ENCODE measurements at regions not wholly inside any gene's neighbourhood (a gene's known extent, or its start where the extent isn't known, plus 50 kb on each side); places are given as distances from the start of the nearest gene placed in this dataset.

DNA sequence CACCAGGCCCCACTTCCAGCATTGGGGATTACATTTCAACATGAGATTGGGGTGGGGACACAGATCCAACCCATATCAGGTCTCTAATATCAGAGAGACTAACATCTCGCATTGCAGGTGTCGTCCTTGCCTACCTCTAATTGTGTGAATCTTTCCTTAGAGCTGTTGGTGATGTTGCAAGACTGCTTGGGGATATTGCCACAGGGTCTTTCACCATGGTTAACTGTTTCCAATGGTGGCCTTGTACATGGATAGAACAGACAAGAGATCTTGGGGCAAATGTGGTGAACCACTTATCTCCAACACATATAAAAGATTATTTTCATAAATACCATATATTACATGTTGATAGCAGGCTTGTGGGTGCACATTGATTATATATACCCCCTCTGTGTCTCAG is 270.3 kb upstream of the LINC00305 start:
- H3K4me3 Mint-ChIP-seq = no peak overlapping the region
- H3K27me3 Mint-ChIP-seq = no peaks in the 10 kb centered on the region
- intact Hi-C loops (cut with micrococcal nuclease) = no loop called here
- no peak for DNase-seq
- H3K36me3 Mint-ChIP-seq (ENCODE audit: low read depth) = no peaks in the 10 kb centered on the region
- H3K4me1 Mint-ChIP-seq = no peaks in the 10 kb centered on the region
- H3K27ac Mint-ChIP-seq = no peak overlapping the region
- H3K9me3 Mint-ChIP-seq = no peaks in the 10 kb centered on the region

DNA sequence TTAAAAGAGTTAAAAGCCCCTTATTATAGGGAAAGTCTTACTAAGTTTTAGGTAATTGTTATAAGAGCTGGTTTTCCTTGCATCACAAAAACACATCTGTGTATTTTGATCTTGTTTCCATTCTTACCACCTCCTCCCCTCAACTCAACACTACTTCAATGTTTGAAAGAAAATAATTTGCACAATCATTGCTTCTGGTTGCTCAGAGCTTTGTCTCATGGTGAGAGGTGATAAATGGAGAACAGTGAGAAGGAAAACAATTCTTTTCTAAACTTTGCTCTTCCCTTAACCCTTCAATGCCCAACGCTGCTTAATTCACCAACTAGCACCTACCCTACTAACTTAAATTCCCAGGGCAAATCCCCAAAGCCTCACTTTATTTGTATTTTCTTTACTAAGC is 268.1 kb upstream of the LINC00305 start:
- Mint-ChIP-seq H3K27me3 (no peaks in the 10 kb centered on the region), H3K4me1 (no peaks in the 10 kb centered on the region), H3K9me3 (no peaks in the 10 kb centered on the region), H3K36me3 (ENCODE audit: low read depth) (no peaks in the 10 kb centered on the region), H3K27ac (no peak overlapping the region), H3K4me3 (no peak overlapping the region)
- intact Hi-C loops (cut with micrococcal nuclease) = no loop called here
- DNase-seq = no peak

- Mint-ChIP-seq H3K9me3 (no peaks in the 10 kb centered on the region), H3K36me3 (ENCODE audit: low read depth) (no peaks in the 10 kb centered on the region), H3K27ac (no peak overlapping the region), H3K4me1 (no peaks in the 10 kb centered on the region), H3K27me3 (no peaks in the 10 kb centered on the region), H3K4me3 (no peak overlapping the region)
- DNase-seq = no peak
- intact Hi-C loops (cut with micrococcal nuclease) = no loop called here
Measured at GRCh38 chr18:64415218-64415617, 266.3 kb upstream of the LINC00305 start.

DNA sequence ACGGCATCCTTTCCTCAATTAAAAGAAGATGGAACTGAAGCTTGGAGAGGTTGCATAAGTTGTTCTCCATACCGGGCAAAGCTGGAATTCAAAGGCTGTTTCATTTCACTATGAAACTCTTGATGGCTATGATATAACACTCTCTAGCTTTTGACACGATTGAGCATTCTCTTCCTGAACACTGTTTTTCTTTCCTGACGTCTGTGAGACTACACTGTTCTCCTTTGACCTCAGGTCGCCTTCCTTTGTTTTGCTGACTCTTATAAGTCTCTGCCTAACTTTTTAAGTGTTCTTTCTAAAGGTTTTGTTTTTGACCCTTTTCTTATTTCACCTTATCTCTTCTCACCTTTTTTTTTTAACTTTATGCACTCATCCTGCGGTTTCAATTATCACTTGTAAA is 261.8 kb upstream of the LINC00305 start:
- Mint-ChIP-seq H3K36me3 (ENCODE audit: low read depth) (no peaks in the 10 kb centered on the region), H3K27me3 (no peaks in the 10 kb centered on the region), H3K4me3 (no peak overlapping the region), H3K4me1 (no peaks in the 10 kb centered on the region), H3K27ac (no peak overlapping the region), H3K9me3 (no peaks in the 10 kb centered on the region)
- intact Hi-C loops (cut with micrococcal nuclease) = no loop called here
- DNase-seq = peak; percentile 8

- H3K4me1 Mint-ChIP-seq = no peaks in the 10 kb centered on the region
- intact Hi-C loops (cut with micrococcal nuclease) = no loop called here
- no peaks in the 10 kb centered on the region for H3K27me3 Mint-ChIP-seq
- no peaks in the 10 kb centered on the region for H3K9me3 Mint-ChIP-seq
- H3K4me3 Mint-ChIP-seq = no peak overlapping the region
- H3K27ac Mint-ChIP-seq = no peak overlapping the region
- no peak for DNase-seq
- no peaks in the 10 kb centered on the region for H3K36me3 Mint-ChIP-seq (ENCODE audit: low read depth)
Measured at GRCh38 chr18:64409511-64409910, 260.6 kb upstream of the LINC00305 start.

DNA sequence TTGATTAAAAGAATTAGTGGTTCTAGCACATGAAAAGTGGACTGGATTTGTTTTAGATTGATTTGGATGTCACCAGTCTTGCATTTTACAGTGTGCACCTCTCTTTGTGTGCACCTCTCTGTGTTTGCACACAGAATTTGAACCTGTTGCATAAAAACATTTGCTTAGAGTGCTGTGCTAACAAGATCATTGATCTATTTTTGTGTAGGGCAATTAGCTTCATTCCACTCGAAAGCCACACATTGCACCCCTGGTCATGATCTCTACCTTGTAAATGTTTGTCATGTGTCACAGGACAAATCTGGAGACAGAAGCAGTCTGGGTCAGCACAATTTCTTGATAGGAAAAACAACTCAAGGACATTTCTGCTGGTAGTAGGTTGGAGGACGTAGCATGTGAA is 258.7 kb upstream of the LINC00305 start:
- no peak overlapping the region for H3K27ac Mint-ChIP-seq
- H3K36me3 Mint-ChIP-seq (ENCODE audit: low read depth) = no peaks in the 10 kb centered on the region
- intact Hi-C loops (cut with micrococcal nuclease) = no loop called here
- H3K4me1 Mint-ChIP-seq = no peaks in the 10 kb centered on the region
- H3K27me3 Mint-ChIP-seq = no peaks in the 10 kb centered on the region
- no peaks in the 10 kb centered on the region for H3K9me3 Mint-ChIP-seq
- no peak for DNase-seq
- no peak overlapping the region for H3K4me3 Mint-ChIP-seq

- H3K27me3 Mint-ChIP-seq = no peaks in the 10 kb centered on the region
- no peaks in the 10 kb centered on the region for H3K4me1 Mint-ChIP-seq
- H3K4me3 Mint-ChIP-seq = no peak overlapping the region
- intact Hi-C loops (cut with micrococcal nuclease) = no loop called here
- no peaks in the 10 kb centered on the region for H3K9me3 Mint-ChIP-seq
- H3K27ac Mint-ChIP-seq = no peak overlapping the region
- no peaks in the 10 kb centered on the region for H3K36me3 Mint-ChIP-seq (ENCODE audit: low read depth)
- DNase-seq = no peak
Measured at GRCh38 chr18:64405161-64405560, 256.3 kb upstream of the LINC00305 start.

DNA sequence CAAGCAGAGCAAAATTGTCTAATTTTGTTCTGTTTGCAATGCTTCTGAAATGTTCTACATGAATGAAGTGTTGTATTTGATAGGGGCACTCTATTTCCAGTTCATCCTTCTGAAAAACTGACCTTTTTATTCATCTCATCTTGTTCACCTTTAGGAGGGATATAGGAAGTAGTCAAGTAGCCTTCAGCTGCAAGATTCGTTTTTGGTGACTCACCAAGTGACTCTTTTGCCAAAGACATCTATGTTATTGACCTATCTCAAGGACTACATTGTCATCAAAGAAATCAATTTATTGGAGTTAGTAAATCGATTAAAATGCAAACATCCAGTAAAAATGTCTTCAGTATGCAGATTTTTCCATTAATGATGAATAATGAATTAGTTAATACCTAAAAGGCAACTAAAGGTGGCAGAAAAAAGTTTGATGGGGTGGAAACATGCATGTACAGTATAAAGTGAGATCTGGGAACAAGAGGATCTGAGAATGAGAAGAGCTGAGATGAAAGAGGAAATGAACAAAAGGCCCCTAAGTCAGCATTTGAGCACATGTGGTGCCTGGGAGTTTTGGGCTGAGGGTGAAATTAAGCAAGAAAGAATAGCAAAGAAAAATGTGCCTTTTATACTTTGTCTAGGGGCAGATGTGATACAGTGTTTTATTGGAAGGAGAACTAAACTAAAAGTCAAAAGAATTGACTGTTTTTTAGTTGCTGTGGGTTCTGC is 255.1 kb upstream of the LINC00305 start:
- no peaks in the 10 kb centered on the region for H3K27me3 Mint-ChIP-seq
- DNase-seq = no peak
- no peaks in the 10 kb centered on the region for H3K4me1 Mint-ChIP-seq
- intact Hi-C loops (cut with micrococcal nuclease) = no loop called here
- no peaks in the 10 kb centered on the region for H3K9me3 Mint-ChIP-seq
- H3K36me3 Mint-ChIP-seq (ENCODE audit: low read depth) = no peaks in the 10 kb centered on the region
- no peak overlapping the region for H3K27ac Mint-ChIP-seq
- no peak overlapping the region for H3K4me3 Mint-ChIP-seq

DNA sequence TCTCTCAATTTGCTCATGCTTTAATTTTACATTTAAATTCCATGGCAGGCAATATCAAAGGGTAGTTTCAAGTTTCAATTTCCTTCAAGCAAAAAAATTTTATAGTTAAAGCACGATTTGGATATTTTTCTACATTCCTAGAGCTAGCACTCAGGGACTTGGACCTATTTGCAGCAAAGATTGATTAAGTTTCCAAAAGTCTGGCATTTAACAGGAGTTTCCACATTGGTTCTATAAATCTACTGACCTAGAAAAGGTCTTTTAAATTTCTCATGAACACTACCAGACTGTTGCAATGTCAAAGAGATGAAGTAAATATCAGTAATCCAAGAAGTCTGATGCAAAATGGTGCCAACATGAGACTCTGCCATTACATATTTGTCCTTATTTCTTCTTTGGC is 253.7 kb upstream of the LINC00305 start:
- no peaks in the 10 kb centered on the region for H3K9me3 Mint-ChIP-seq
- H3K27me3 Mint-ChIP-seq = no peaks in the 10 kb centered on the region
- no peaks in the 10 kb centered on the region for H3K4me1 Mint-ChIP-seq
- intact Hi-C loops (cut with micrococcal nuclease) = no loop called here
- no peak overlapping the region for H3K4me3 Mint-ChIP-seq
- H3K36me3 Mint-ChIP-seq (ENCODE audit: low read depth) = no peaks in the 10 kb centered on the region
- no peak for DNase-seq
- no peak overlapping the region for H3K27ac Mint-ChIP-seq

- no peaks in the 10 kb centered on the region for H3K4me1 Mint-ChIP-seq
- H3K36me3 Mint-ChIP-seq (ENCODE audit: low read depth) = no peaks in the 10 kb centered on the region
- H3K27me3 Mint-ChIP-seq = no peaks in the 10 kb centered on the region
- H3K4me3 Mint-ChIP-seq = no peak overlapping the region
- intact Hi-C loops (cut with micrococcal nuclease) = no loop called here
- no peaks in the 10 kb centered on the region for H3K9me3 Mint-ChIP-seq
- DNase-seq = no peak
- no peak overlapping the region for H3K27ac Mint-ChIP-seq
Measured at GRCh38 chr18:64401268-64402060, 252.6 kb upstream of the LINC00305 start.

GRCh38 chr18:64399566-64399965 is 250.7 kb upstream of the LINC00305 start:
- Mint-ChIP-seq H3K4me1 (no peaks in the 10 kb centered on the region), H3K36me3 (ENCODE audit: low read depth) (no peaks in the 10 kb centered on the region), H3K9me3 (no peaks in the 10 kb centered on the region), H3K27ac (no peak overlapping the region), H3K4me3 (no peak overlapping the region), H3K27me3 (no peaks in the 10 kb centered on the region)
- intact Hi-C loops (cut with micrococcal nuclease) = no loop called here
- DNase-seq = no peak

DNA sequence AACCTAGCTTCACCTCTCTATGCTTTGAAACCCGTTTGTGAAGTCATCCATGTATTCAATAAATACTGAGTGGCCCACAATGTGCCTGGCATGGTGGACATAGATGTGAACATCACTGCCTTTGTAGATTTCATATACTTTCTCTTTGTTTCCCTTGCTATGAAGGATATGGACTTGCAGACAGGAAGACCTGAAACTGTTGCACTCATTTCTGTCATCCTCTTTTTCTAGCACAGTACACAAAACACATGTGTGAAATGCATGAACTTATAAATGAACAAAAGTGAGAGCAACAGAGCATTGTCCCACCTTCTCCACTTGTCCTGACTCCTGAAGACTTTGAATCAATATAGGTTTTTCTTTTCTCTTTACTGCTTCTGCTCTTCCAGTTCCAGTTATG is 249.4 kb upstream of the LINC00305 start:
- H3K4me3 Mint-ChIP-seq = no peak overlapping the region
- H3K36me3 Mint-ChIP-seq (ENCODE audit: low read depth) = no peaks in the 10 kb centered on the region
- intact Hi-C loops (cut with micrococcal nuclease) = no loop called here
- H3K9me3 Mint-ChIP-seq = no peaks in the 10 kb centered on the region
- no peak for DNase-seq
- no peak overlapping the region for H3K27ac Mint-ChIP-seq
- H3K4me1 Mint-ChIP-seq = no peaks in the 10 kb centered on the region
- no peaks in the 10 kb centered on the region for H3K27me3 Mint-ChIP-seq

- Mint-ChIP-seq H3K27me3 (no peaks in the 10 kb centered on the region), H3K9me3 (no peaks in the 10 kb centered on the region), H3K27ac (no peak overlapping the region), H3K36me3 (ENCODE audit: low read depth) (no peaks in the 10 kb centered on the region), H3K4me3 (no peak overlapping the region), H3K4me1 (no peaks in the 10 kb centered on the region)
- DNase-seq = no peak
- intact Hi-C loops (cut with micrococcal nuclease) = no loop called here
Measured at GRCh38 chr18:64392202-64392601, 243.3 kb upstream of the LINC00305 start.

DNA sequence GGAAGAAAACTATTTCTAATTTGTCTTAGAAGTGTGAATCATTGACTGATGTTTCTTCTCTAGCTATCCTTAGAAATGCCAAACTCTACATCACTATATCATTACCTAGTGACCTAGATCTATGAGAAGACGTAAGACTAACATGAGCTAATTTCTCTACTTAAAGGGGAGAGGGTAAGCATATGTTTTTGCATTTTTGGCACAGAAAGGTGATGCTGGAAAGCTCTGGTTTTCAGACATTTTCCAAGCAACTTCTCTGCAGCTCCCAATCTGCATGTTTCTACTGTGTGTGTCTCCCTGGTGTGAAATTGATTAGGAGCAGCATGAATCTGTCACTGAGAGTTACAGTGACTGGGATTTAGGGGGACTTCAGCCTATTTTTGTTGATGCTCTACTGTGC is 235.2 kb upstream of the LINC00305 start:
- H3K4me1 Mint-ChIP-seq = no peaks in the 10 kb centered on the region
- DNase-seq = no peak
- H3K4me3 Mint-ChIP-seq = no peak overlapping the region
- no peaks in the 10 kb centered on the region for H3K9me3 Mint-ChIP-seq
- H3K27me3 Mint-ChIP-seq = no peaks in the 10 kb centered on the region
- H3K36me3 Mint-ChIP-seq (ENCODE audit: low read depth) = no peaks in the 10 kb centered on the region
- no peak overlapping the region for H3K27ac Mint-ChIP-seq
- intact Hi-C loops (cut with micrococcal nuclease) = no loop called here

DNA sequence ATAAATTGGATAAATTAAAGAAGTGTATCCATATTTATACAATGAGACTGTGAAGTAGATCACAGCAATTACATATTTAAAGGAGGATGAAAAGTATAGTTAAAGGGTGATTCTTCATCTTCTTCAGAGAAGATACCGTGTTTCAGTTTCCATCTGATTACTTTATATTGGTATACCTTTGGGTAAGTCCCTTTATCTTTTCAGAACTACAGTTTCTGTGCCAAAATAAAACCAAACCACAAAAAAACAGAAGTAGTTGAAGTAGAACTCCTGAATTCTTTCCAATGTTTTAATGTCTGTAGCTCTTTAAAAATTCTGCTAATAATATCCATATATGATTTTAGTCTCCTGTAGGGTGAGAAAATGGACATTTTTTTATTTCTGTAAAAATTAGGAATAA is 231.2 kb upstream of the LINC00305 start:
- Mint-ChIP-seq H3K4me1 (no peaks in the 10 kb centered on the region), H3K9me3 (peaks cover 4% of the 10 kb centered on the region), H3K36me3 (ENCODE audit: low read depth) (no peaks in the 10 kb centered on the region), H3K27me3 (no peaks in the 10 kb centered on the region), H3K4me3 (no peak overlapping the region), H3K27ac (no peak overlapping the region)
- no peak for DNase-seq
- intact Hi-C loops (cut with micrococcal nuclease) = no loop called here
